HCT116 (cell line): ENCODE measurements at regions not wholly inside any gene's neighbourhood (a gene's known extent, or its start where the extent isn't known, plus 50 kb on each side); places are given as distances from the start of the nearest gene placed in this dataset.
A peak's percentile ranks its signal among the peaks of the same experiment; 100 is the strongest.

Source experiments
- ATAC-seq: fragments of 200-7000 bp; cut with Tn5 transposase; 2 replicates; pipeline ENCODE4 v1.9.1; 2020; ENCODE audit warnings: mild to moderate bottlenecking, moderate library complexity
- BruUV-seq: library from RNA; stranded (reverse); fragments of 400-500 nt; replicated peaks from 2 replicates; lab custom pipeline; 2021; lab: Mats Ljungman, UMichigan
- CTCF ChIA-PET: fragments of 300-600 bp; sonication (Branson Sonifier 250); formaldehyde crosslinking; loops from one replicate; lab custom pipeline; 2021; ENCODE audit warnings: antibody characterized with exemption; lab: Charles Lee
- POLR2A ChIA-PET: fragments of 300-600, 350-600 bp; sonication (Branson Sonifier 250); formaldehyde crosslinking; loops from one replicate; lab custom pipeline; 2021; ENCODE audit warnings: antibody characterized with exemption; lab: Charles Lee
- RAD21 ChIA-PET, 2 experiments: fragments of 300-600 bp; sonication (Branson Sonifier 250); formaldehyde crosslinking; loops; one replicate each; lab custom pipeline; 2023; ENCODE audit warnings: low total read pairs in 2 of 2; ENCODE audit not compliant: uncharacterized antibody in 2 of 2, unreplicated experiment in 2 of 2, low non-redundant PET in 1 of 2; lab: Charles Lee
- DNase-seq: peaks from one replicate; pipeline ENCODE4 v3.0.0-alpha.2; 2010; ENCODE audit warnings: low read depth, low spot score
- H2AFZ ChIP-seq: fragments of 200-600 bp; shearing (Covaris generic), sonication (generic); 2 replicates; pipeline ENCODE4 v1.6.1; 2017; ENCODE audit warnings: low read depth, mixed run types, mixed read lengths, antibody characterized with exemption, low read length; ENCODE audit not compliant: poor library complexity, severe bottlenecking
- H3K27ac ChIP-seq: 2 replicates; pipeline ENCODE4 v1.5.1; 2012; ENCODE audit warnings: low read depth, low read length
- H3K27me3 ChIP-seq: fragments of 200-600 bp; sonication (generic); 2 replicates; pipeline ENCODE4 v1.6.1; 2016; ENCODE audit warnings: mixed run types, low read length, mixed read lengths; ENCODE audit not compliant: insufficient read depth
- H3K36me3 ChIP-seq, 2 experiments: fragments of 200-500 bp in 1 of 2; fragments of 200-600 bp in 1 of 2; sonication (Bioruptor generic) in 1 of 2; sonication (generic) in 1 of 2; 2 replicates each; pipeline versions ENCODE4 v1.5.1 to v1.6.1; 2014 to 2016; ENCODE audit warnings: low read length in 2 of 2, inconsistent platforms in 1 of 2, mixed read lengths in 1 of 2, mixed run types in 1 of 2; ENCODE audit not compliant: insufficient read depth in 2 of 2, control insufficient read depth in 1 of 2
- H3K4me1 ChIP-seq, 2 experiments: fragments of 200-600 bp in 1 of 2; sonication (generic) in 1 of 2; 2 replicates each; pipeline versions ENCODE4 v1.5.1 to v1.6.1; 2012 to 2017; ENCODE audit warnings: low read length in 2 of 2, inconsistent platforms in 1 of 2, mild to moderate bottlenecking in 1 of 2, mixed read lengths in 1 of 2, mixed run types in 1 of 2, moderate library complexity in 1 of 2; ENCODE audit not compliant: insufficient read depth in 2 of 2, control insufficient read depth in 1 of 2
- H3K4me2 ChIP-seq: fragments of 200-600 bp; sonication (generic); 2 replicates; pipeline ENCODE4 v1.6.1; 2017; ENCODE audit warnings: mixed run types, low read length, mixed read lengths
- H3K4me3 ChIP-seq, 2 experiments: fragments of 200-600 bp in 1 of 2; sonication (generic) in 1 of 2; replicated peaks in 1 of 2; 2 replicates each; pipeline ENCODE4 v1.5.1; 2011 to 2016; ENCODE audit warnings: low read length in 2 of 2, control low read depth in 1 of 2, low read depth in 1 of 2, mild to moderate bottlenecking in 1 of 2, mixed read lengths in 1 of 2, mixed run types in 1 of 2
- H3K79me2 ChIP-seq: fragments of 200-600 bp; sonication (generic); 2 replicates; pipeline ENCODE4 v1.6.1; 2017; ENCODE audit warnings: mild to moderate bottlenecking, mixed run types, low read length, moderate library complexity, mixed read lengths; ENCODE audit not compliant: insufficient read depth
- H3K9ac ChIP-seq: fragments of 200-600 bp; sonication (generic); 2 replicates; pipeline ENCODE4 v1.6.1; 2016; ENCODE audit warnings: low read length, mixed read lengths
- H3K9me2 ChIP-seq: fragments of 200-600 bp; sonication (generic), shearing (Covaris generic); 2 replicates; pipeline ENCODE4 v1.6.1; 2017; ENCODE audit warnings: mixed run types, mild to moderate bottlenecking, moderate library complexity; ENCODE audit not compliant: insufficient read depth
- H3K9me3 ChIP-seq, 2 experiments: fragments of 200-500 bp in 1 of 2; fragments of 200-600 bp in 1 of 2; sonication (Bioruptor generic) in 1 of 2; sonication (generic) in 1 of 2; 2 replicates each; pipeline ENCODE4 v1.6.1; 2014 to 2017; ENCODE audit warnings: low read length in 2 of 2, mixed read lengths in 2 of 2, inconsistent platforms in 1 of 2, low read depth in 1 of 2, mild to moderate bottlenecking in 1 of 2, mixed run types in 1 of 2, moderate library complexity in 1 of 2; ENCODE audit not compliant: control insufficient read depth in 1 of 2, insufficient read depth in 1 of 2
- H4K20me1 ChIP-seq: fragments of 200-600 bp; sonication (generic), shearing (Covaris generic); 2 replicates; pipeline ENCODE4 v1.6.1; 2017; ENCODE audit warnings: mixed run types, mild to moderate bottlenecking, moderate library complexity; ENCODE audit not compliant: insufficient read depth
- ELF1 ChIP-seq: IDR thresholded peaks from 2 replicates; pipeline ENCODE4 v1.6.1; 2012; ENCODE audit warnings: low read depth, borderline replicate concordance
- JUND ChIP-seq: IDR thresholded peaks from 2 replicates; pipeline ENCODE4 v1.6.1; 2012
- SP1 ChIP-seq: IDR thresholded peaks from 2 replicates; pipeline ENCODE4 v1.6.1; 2012; ENCODE audit warnings: low read depth
- TCF7L2 ChIP-seq: IDR thresholded peaks from 2 replicates; pipeline ENCODE4 v1.7.0; 2011; ENCODE audit warnings: borderline replicate concordance, inconsistent platforms; ENCODE audit not compliant: insufficient read depth, insufficient read length; ENCODE audit errors: extremely low read depth
- intact Hi-C: fragments of 100-400 bp; cut with micrococcal nuclease; formaldehyde crosslinking; loops from 2 replicates; pipeline ENCODE4 v1.10.0; 2022

DNA sequence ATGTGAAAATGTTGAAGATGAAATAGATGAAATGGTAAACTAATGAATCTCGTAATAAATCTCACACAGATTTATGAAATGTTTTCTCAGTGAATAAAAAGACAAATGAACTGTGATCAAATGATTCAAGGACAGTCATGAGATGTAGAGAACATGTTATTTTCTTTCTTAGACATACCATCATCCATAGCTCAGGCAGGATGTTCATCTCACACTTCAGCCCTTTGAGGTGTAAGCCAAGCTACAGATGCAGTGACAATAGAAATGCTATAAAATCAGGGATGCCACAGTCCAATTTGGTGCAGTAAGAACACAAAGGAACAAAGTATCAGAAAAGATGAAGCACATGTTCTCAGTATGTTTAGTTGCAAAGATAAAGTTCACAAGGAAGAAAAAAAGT is 242.7 kb upstream of the KRR1 start:
- no peaks in the 10 kb centered on the region for H3K9me2 ChIP-seq
- H3K4me3 ChIP-seq: no peak overlapping the region
- intact Hi-C loops: no loop called here
- ChIA-PET RAD21 (no interaction called here), POLR2A (interaction anchor here (0.9 to 1.0 kb wide), 2 partner anchors 11 to 13 kb away, joined by 3 read pairs; no protein-coding TSS in a partner anchor), CTCF (no interaction called here)
- H2AFZ ChIP-seq: no peak overlapping the region
- H3K27ac ChIP-seq: peak overlapping the region; percentile 100
- no peaks in the 10 kb centered on the region for H3K9me3 ChIP-seq
- H3K4me1 ChIP-seq: peaks cover 71 to 85% of the 10 kb centered on the region in 2 experiments
- H3K4me2 ChIP-seq: no peak overlapping the region
- no peak for DNase-seq
- no peak overlapping the region for H3K9ac ChIP-seq
- peaks cover 6% of the 10 kb centered on the region; the same call in 1 of the 2 replicates for H3K79me2 ChIP-seq
- no peak for TF ChIP-seq TCF7L2
- no peak for TF ChIP-seq JUND
- BruUV-seq: no TSS peak
- H3K36me3 ChIP-seq: no peaks in the 10 kb centered on the region
- ATAC-seq: no peak
- no peaks in the 10 kb centered on the region for H4K20me1 ChIP-seq
- no peaks in the 10 kb centered on the region for H3K27me3 ChIP-seq

DNA sequence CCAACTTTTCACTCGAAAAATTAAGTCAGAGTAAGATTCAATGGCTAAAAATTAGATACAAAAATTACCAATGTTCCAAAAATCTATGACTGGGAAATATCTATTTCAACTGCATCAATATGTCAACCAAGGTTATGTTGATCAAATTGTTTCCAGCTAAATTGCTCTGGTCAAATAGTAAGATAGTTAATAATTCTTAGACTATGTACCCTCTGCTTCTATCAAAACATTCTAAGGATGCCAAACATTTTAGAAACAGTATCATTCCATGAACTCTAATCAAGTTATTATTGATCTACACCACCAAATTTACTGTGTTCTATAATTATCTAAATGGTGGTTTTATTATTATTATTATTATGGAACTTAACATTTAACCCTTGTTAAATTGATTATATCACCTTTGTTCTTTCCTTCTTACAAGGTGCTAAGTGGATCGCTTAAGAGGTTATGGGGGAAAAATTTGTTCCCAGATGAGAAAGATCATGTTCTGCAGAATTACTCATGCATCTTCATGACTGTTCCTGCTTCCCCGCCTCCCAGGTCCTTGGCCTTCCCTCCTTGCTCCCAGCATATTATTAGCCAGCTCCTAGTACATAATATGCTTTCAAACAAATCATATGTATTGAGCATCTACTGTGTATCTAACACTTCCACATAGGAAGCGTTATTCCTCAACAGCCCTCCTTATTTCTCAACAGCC is 240.5 kb upstream of the KRR1 start:
- TSS peak; percentile 35 for BruUV-seq
- Histone ChIP-seq H3K4me1 (peaks cover 63 to 78% of the 10 kb centered on the region in 2 experiments), H3K4me3 (no peak overlapping the region), H3K9me3 (no peaks in the 10 kb centered on the region), H3K9ac (peak overlapping the region; percentile 53), H3K36me3 (no peaks in the 10 kb centered on the region), H3K9me2 (no peaks in the 10 kb centered on the region), H3K4me2 (peak overlapping the region; percentile 50), H3K27me3 (no peaks in the 10 kb centered on the region), H4K20me1 (no peaks in the 10 kb centered on the region), H3K27ac (peak overlapping the region; percentile 100), H3K79me2 (peaks cover 1% of the 10 kb centered on the region; the same call in 1 of the 2 replicates), H2AFZ (no peak overlapping the region)
- RAD21 ChIA-PET: no interaction called here
- DNase-seq: no peak
- ATAC-seq: peak; percentile 61
- intact Hi-C loops: no loop called here
- CTCF ChIA-PET: no interaction called here
- no peak for TF ChIP-seq ELF1
- TF ChIP-seq SP1: 0 out of 2 replicates have a peak, but pooled peaks have one; percentile 25
- POLR2A ChIA-PET: interaction anchor here (1.3 to 1.5 kb wide), 3 partner anchors 15 to 124 kb away, joined by 3 to 4 read pairs (median 4); no protein-coding TSS in a partner anchor
